NCI-H510A (cell line): ENCODE measurements at regions not wholly inside any gene's neighbourhood (a gene's known extent, or its start where the extent isn't known, plus 50 kb on each side); places are given as distances from the start of the nearest gene placed in this dataset.
"Not testable (repeated sequence)": the region's sequence is repeated elsewhere in the genome, so short reads cannot be mapped to it uniquely, and the experiment has no call there.

Source experiments
- DNase-seq: peaks from one replicate; lab custom pipeline; 2025; lab: John Stamatoyannopoulos, UW

- no peak for DNase-seq
Observed at GRCh38 chr10:64115908-64116643, 594.9 kb downstream of the REEP3 start.

- no peak for DNase-seq
Observed at GRCh38 chr10:64116707-64117106, 595.5 kb downstream of the REEP3 start.

- DNase-seq: no peak
Observed at GRCh38 chr10:64118736-64119135, 597.5 kb downstream of the REEP3 start.

GRCh38 chr10:64120301-64120980 lies 599.2 kb downstream of the REEP3 start:
- not testable (repeated sequence) for DNase-seq

- no peak for DNase-seq
Observed at GRCh38 chr10:64130152-64130551, 609.0 kb downstream of the REEP3 start.

- no peak for DNase-seq
Observed at GRCh38 chr10:64134676-64135075, 613.5 kb downstream of the REEP3 start.

- DNase-seq: no peak
Observed at GRCh38 chr10:64142395-64142794, 621.2 kb downstream of the REEP3 start.

GRCh38 chr10:64148607-64149006 lies 627.4 kb downstream of the REEP3 start:
- no peak for DNase-seq

- no peak for DNase-seq
Observed at GRCh38 chr10:64156166-64156565, 635.0 kb downstream of the REEP3 start.

- no peak for DNase-seq
Observed at GRCh38 chr10:64158551-64158950, 637.4 kb downstream of the REEP3 start.

GRCh38 chr10:64159910-64160872 lies 639.0 kb downstream of the REEP3 start:
- no peak for DNase-seq

- no peak for DNase-seq
Observed at GRCh38 chr10:64170791-64171190, 649.6 kb downstream of the REEP3 start.

- no peak for DNase-seq
Observed at GRCh38 chr10:64173826-64174225, 652.6 kb downstream of the REEP3 start.

GRCh38 chr10:64174666-64175255 lies 653.6 kb downstream of the REEP3 start:
- DNase-seq: no peak

GRCh38 chr10:64175271-64175962 lies 654.2 kb downstream of the REEP3 start:
- DNase-seq: no peak

GRCh38 chr10:64182671-64183070 lies 661.5 kb downstream of the REEP3 start:
- DNase-seq: no peak

- DNase-seq: no peak
Observed at GRCh38 chr10:64191286-64191685, 670.1 kb downstream of the REEP3 start.

GRCh38 chr10:64196638-64197315 lies 675.6 kb downstream of the REEP3 start:
- peak; percentile 22 for DNase-seq

- no peak for DNase-seq
Observed at GRCh38 chr10:64201936-64202335, 680.7 kb downstream of the REEP3 start.

- not testable (repeated sequence) for DNase-seq
Observed at GRCh38 chr10:64204504-64204903, 683.3 kb downstream of the REEP3 start.

GRCh38 chr10:64206409-64206808 lies 685.2 kb downstream of the REEP3 start:
- DNase-seq: no peak
